ENCODE measurements at regions not wholly inside any gene's neighbourhood (a gene's known extent, or its start where the extent isn't known, plus 50 kb on each side); places are given as distances from the start of the nearest gene placed in this dataset.

DNA sequence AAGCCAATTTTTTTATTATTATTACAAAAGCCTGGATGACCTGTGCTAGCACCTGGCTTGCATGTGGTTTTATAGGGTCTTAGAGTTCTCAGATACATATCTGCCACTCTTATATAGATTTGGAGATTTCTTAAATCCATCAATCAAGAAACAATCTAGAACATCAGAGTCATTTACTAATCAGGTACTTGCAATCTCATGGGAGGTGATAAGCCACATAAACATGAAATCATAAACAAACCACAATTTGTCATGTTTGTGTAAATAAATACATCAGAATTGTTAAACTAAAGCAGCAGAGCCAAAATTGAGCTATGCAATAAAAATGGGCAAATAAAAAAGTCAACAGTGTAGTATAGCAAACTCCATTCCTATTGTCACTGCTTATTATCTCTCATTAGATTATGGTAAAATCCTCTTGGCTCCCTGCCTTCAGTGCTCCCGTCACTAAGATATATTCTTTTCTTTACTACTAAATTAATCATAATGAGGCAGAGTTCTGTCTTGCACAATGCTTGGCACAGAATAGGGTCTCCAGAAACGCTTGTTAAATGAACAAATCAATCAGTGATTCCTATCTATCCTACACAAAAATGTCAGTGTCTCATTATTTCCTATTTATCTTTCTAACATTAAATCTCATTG, 108.7 kb upstream of the TTC29 start:
- DNase-seq (ENCODE audit: low read depth) = no peak

DNA sequence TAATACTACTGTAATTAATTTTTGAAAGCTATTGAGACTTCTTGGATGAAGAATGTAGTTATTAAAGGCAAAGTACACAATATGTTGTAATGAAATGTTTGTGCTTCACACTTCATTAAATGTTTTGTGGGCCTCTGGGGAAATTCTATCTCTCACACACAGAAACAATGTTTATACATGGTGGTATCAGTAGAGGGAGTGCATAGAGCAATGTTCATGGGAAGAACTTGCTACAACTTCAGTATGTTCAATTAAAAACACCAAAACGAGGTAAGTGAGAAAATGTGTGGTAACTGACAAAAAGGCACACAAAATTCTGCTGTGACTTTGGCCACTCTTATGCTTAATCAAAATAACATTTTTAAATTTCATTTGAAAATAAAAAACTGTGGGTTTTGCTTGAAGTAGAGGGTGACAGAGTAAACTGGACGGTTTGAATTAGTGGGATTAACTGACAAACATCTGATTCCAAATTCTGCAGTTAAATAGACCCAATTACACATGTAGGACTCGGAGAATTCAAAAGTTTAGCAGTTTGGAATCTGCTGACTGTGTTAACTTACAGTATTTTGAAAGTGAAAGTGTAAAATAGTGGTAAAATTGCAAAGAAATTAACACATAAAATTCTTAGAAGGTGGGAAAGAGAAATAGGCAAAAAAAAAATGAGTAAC, 111.4 kb upstream of the TTC29 start:
- no peak for DNase-seq (ENCODE audit: low read depth)

DNA sequence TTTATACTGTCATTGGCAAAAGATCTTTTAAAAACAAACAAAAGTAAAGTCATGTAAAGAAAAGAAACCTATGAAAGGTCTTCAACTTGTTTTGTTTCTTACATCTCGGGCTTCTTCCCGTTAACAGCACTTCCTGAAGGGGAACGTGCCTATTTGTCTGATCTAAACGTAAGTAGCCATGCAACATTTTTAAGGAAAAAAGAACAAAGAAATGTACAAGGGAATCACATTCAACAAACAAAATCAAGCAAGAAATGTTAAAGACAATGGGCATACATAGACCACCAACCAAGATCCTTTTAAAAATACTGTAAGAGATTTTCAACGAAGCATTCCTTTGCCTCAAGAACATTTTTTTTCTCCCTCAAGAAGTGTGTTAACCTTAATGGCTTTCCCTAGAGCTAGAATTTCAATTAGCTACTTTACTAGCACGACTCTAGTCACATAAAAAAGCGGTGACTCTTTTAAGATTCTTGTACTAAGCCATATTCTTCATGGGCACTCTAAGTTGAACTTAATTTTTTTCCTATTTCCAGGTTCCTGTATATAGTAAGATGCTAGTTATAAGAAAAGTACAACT, 112.0 kb upstream of the TTC29 start:
- no peak for DNase-seq (ENCODE audit: low read depth)

DNA sequence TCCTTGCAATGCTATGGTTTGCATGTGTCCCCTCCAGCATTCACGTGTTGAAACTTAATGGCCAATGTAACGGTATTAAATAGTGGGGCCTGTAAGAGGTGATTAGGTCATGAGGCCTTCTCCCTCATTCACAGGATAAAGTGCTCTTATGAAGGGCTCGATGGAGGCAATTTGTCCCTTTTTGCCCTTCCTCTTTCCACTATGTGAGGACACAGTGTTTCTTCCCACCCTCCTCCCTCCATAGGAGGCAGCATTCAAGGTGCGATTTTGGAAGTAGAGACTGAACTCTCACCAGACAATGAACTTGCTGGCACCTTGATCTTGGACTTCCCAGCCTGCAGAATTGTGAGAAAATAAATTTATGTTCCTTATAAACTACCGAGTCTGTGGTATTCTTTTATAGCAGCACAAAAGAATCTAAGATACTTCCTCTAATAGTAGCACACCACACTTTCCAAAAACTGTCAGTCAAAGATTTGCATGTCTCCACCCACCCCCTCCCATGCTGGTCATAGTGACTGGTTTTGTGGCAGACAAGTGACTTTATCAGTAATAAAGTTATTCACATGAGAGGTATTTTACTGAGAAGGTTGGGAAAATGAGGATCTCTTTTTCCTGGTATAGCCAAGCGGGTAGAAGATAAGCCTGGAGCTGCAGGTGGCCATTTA, 113.5 kb upstream of the TTC29 start:
- no peak for DNase-seq (ENCODE audit: low read depth)

DNA sequence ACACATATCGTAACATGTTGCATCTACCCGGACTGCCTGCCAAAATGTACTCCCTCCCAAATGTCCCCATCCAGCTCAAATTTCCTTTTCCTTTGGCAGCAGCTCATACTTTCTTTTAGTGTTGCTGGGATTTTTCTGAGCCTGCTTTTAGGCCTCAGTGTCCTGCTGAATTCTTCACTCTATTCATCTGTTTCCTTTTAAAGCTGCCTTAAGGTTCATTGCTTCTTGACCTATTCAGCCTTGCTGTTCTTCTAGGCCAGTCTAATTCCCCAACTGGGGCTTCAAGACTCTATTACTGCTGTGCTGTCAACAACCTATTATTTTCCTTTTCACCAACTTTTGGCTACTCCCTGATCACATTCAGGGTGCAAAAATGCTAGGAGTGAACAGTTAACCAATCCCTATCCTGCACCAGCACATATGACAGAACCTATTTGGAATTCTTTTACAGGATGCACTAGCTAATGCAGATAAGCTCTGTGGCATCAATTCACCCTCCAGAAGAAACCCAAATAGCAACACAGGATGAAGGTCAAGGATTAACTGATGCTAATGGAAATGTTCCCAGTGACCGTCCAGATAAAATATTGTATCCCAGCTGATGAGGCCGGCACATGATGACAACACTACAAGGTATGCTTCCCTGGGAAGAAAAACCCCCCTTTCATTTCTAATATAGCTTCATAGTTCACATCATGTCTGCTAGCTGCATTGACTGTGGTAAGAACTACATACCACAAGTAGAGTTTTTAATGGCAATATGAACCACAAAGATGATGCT, 114.7 kb upstream of the TTC29 start:
- DNase-seq (ENCODE audit: low read depth) = peak; percentile 73

DNA sequence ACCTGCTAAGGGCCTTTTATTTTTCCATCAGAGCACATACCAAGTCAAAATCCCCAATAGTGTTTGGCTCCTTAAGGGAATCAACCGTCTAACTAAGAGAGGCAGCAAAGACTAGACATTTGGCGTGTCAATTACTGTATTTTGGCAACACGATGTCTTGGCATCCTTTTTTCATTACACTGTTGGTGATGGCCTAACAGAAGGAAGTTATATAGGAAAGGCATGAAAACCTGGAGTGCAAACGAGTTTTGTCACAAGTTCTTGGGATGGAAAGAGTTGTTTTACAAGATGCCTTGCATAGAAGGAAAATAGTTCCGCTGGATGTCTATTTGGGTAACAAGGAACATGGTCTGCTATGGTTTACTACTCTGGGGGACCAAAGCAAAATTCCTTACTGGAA, 119.2 kb upstream of the TTC29 start:
- no peak for DNase-seq (ENCODE audit: low read depth)

DNA sequence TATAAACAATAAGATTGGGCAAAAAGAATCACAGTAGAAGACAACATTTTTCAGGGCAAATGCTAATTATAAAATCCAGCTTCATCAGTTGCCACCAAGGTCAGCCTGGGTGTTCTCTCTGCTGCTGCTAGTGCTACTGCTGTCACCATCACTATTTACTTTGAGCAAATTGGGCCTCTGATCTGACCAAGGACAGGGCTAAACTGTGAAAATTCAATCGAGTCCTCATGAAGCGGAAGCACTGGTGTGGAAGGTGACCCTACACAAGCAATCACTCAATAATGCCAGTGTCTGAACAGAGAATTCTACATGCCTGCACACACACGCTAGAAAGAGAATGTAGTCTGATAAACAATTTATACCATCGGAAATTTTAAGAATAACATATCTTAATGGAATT, 122.9 kb upstream of the TTC29 start:
- no peak for DNase-seq (ENCODE audit: low read depth)

DNA sequence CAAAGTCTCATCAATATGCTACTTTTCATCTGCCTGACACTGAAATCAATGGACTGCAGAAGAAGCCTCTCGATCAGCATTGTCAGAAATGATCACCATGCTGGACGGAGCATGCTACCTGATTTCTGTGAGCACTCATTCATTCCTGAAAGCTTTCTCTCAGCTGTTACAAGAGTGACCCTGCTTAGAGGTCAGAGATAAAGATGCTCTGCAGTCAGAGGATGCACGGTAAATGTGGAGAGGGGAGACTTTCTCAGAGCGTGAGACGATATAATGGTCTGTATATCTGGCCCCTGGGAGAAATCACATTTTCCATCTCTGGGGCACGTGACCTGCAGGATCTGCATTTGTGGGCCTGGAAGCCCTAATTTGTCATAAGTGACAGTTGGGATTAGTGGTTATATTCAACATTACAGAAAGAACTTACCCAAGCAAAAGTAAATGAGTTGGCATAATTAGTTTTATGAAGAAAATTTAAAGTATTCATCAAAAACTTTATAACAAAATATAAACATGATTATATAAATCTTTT, 125.6 kb upstream of the TTC29 start:
- no peak for DNase-seq (ENCODE audit: low read depth)

DNA sequence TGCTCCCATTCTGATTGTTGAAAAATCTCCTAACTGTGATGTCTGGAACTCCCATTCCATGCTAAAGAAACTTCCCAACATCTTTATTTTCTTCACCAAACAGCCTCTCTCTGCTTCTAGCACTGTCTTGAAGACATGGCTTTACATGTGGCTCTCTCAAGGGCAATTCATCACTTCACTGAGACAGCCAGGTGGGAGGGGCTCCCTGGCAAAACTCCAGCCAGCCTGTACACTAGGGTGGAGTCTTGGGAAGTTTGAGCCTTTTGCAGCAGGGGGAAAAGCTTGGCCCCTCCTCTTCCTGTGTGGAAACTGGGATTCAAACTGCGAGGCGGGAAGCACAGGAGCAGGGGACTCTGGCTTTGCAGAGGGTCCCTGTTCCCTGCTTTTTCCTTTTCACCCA, 130.5 kb upstream of the TTC29 start:
- DNase-seq (ENCODE audit: low read depth) = no peak

DNA sequence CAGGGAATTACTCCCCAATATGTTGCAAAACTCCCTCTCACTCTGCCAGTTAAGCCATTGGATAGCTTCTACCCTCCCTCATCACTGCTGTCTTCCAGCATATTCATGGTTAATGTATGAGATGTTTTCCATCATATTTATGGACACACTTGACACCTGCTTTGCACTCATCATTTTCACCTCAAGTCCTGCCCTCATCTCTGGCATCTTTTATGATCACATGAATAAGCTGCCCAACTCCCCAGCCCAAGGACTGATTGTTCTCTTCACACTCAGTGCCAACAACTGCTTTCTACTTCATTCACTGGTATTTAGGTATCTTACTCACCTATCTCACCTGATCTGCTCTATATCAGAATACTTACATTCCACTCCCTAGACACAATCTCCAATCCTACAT, 131.1 kb upstream of the TTC29 start:
- DNase-seq (ENCODE audit: low read depth) = no peak

DNA sequence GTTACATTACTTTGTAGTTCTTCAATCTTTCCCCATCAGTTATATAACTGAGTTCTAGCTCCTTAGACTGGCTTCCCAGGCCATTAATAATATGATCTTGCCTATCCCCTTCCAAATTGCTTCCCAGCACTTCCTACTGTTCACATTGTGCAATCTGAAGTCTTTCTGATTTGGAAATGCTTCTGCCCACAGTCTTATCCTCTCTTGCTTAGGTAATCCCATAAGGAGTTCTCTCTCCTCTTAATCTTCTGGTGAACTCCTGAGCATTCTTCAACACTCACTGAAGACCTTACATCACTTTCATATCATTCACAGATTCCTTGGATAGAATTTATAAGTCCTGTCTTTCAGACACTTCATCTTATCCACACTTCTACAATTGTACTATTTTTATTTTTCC, 132.7 kb upstream of the TTC29 start:
- no peak for DNase-seq (ENCODE audit: low read depth)

DNA sequence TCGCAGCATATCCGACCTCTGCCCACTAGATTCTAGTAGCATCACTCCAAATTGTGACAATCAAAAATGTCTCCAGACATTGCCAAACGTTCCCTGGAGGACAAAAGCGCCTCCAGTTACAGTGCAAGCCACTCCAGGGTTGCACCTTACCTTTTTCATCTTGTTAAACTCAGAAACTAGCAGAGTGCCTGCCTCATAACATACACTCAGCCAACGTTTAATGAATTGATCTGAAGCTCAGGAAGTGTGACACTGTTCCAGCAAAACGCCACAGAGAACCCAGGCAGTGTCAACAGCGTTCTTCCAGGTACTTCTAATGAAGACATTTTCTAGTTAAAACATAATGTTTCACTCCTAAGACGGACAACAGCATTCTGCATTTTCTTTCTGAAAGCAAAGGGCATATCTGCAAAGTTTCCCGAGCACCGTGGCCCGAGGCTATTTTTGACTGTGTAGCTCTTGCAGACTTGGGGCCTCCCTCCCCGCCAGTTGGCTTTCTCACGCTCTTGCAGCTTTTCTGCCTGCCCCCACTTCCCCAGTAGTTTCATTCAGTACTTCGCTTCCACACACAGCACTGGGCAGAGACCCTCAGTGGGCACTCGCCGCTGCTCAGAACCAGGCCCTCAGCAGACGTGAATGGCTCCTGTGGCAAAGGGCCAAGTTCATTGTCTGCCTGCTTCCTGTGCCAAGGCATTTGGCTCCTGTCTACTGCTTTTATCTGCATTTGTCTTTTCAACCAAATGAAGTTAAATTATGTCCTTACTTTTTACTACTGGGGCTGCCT, 133.4 kb upstream of the TTC29 start:
- no peak for DNase-seq (ENCODE audit: low read depth)

DNA sequence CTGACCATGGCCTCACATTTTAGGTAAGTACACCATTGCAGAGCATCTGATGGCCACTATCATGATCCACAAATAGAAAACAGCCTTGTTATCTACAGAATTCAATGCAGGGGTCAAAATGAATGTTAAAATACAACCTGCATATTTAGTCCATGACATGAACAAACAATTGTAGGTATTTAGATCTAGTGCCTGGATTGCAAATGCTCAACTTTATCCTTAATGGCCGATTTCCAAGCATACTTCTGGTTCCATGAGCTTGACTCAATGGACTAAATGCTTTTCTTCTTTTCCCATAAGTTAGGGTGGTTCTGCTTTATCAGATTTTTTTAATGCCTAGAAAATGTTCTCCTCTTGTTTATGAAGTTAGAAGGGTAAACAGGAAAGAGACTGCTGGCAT, 139.2 kb upstream of the TTC29 start:
- no peak for DNase-seq (ENCODE audit: low read depth)

DNA sequence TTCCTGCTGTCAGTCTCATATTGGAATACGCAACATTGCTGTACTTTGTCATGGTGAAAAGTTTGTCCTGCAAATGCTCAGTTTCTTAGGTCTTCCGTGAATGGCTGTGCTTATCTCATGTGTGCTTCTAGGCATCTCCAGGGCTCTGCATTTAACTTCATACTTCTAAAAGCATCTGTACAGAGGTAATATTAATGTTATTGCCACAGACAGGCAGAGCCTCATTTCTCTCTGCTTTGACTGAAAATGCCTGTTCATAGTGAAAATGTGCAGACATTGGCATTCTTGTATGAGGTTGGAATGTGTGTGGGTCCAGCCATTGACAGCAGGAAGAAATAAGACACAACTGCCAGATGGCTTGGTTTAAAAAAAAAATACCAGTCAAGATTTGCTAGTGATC, 140.1 kb upstream of the TTC29 start:
- no peak for DNase-seq (ENCODE audit: low read depth)

DNA sequence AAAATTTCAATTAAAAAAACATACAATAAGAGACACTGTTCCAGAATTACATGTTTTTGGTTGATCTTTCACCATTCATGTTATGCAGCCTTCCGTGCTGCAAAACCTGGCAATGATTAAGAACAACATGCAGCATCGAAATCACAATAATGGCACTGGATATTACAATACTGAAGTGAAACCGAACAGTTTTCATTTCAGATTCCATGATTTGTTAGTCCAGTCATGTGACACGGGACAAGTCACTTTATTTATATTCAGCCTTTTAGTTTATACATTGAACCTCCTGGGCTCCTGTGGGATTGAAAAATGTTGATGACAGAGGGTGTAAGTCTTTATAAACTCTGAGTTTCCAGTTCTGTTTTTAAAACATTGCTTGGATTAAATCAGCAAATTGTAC, 142.5 kb upstream of the TTC29 start:
- DNase-seq (ENCODE audit: low read depth) = no peak

DNA sequence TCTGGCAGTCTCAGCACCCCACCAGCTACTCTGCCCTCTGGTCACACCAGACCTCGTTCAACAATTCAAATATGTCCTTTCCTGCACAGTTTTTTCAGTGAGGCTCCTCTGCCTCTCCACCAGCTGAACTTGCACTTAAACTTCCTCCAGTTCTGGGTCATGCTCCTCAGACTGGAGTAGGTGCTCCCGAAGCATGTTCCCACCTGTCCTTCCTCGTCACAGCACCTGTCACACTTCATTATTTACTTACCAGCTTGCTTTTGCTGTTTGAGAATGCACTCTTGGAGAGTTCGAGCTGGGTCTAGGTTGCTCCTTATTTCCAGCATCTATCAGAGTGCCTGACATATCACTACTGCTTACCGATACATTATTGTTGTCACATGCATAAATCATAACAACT, 144.8 kb upstream of the TTC29 start:
- DNase-seq (ENCODE audit: low read depth) = no peak

DNA sequence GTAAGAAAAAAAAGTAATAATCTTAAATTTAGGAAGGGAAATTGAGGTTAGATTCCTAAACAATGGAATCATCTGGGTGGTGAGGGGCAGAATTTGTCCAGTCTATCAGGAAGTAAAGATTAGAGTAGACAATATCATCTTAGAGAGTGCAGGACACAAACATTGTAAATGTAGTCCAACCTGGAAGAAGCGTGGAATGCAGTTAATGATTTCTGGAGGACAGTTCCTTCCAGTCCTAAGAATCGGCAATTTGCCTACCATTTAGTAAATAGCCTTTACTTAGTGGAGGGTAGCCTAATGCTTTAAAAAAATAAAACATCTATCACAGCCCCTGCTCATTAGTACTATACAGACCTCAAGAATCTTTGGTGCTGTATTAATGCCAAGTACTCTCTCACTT, 147.5 kb upstream of the TTC29 start:
- no peak for DNase-seq (ENCODE audit: low read depth)

DNA sequence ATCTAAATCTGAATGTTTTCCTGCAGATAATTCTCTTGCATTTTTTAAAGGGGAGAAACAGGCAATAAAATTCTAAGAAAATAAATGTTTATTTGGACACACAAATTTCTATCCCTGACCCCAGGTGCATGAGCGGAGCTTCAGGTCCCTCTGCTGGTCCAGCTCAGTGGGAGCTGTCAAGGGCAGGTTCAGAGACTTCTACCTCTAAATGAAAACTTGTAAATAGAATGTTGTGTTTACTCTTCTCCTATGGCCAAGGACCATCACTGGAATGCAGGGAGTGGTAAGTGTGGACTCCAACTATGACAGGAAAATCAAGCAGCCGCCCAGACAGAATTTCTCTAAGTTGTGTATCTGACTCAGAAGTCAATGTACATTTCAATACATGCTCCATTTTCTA, 148.6 kb upstream of the TTC29 start:
- no peak for DNase-seq (ENCODE audit: low read depth)

DNA sequence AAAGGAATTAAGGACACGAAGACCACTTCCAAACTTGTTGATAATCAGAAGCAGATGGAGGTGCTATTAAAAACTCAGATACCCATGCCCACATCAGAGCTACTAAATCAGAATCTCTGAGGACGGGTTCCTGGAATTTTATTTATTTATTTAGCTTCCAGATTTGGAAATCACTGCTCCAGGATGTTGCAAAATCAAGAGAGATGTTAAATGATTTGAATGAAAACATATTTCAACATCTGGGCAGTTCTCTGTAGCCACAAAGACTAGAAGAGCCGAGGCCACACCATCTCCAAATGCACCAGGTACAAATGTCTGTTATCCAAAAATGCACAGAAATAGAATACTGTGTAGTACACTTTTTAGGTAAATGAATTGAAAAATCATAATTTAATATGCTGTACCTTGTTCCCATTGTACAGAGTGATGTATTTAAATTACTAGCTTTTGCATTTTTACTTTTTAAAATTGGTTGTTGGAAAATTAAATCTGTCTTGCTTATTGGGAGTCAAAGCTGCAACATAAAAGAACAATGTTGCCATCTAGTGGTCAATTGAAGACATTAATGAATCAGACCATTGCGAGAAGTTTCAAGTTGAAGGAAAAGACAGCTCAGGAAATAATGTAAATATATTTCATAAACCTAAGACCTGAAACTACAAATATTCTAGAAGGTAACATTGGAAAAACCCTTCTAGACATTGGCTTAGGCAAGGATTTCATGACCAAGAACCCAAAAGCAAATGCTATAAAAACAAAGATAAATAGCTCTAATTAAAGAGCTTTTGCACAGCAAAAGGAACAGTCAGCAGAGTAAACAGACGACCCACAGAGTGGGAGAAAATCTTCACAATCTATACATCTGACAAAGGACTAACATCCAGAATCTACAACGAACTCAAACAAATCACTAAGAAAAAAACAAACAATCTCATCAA, 151.3 kb upstream of the TTC29 start:
- no peak for DNase-seq (ENCODE audit: low read depth)

DNA sequence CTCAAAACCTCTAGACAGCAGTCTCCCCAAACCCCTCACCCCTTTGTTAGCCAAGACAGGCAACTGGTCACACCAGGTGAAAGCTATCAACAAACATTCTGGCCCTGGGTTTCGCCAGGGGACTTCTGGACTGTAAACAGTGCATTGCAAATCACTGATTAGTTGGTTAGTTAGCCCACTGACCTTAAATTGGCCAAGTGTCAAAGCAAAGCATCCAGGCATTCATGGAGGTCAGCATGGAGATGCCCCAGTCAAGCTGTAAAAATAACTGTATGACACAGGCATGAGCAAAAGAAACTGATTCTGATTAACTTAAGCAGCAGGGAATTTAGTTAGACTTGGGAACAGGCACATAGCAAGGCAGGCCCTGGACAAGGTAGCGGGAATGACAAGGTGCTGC, 156.0 kb upstream of the TTC29 start:
- no peak for DNase-seq (ENCODE audit: low read depth)
